GM19240 (cell line): ENCODE measurements at regions not wholly inside any gene's neighbourhood (a gene's known extent, or its start where the extent isn't known, plus 50 kb on each side); places are given as distances from the start of the nearest gene placed in this dataset.

ENCODE experiments used
- DNase-seq: peaks from one replicate; pipeline ENCODE4 v3.0.0; 2011; ENCODE audit warnings: low spot score; ENCODE audit not compliant: insufficient read length

DNA sequence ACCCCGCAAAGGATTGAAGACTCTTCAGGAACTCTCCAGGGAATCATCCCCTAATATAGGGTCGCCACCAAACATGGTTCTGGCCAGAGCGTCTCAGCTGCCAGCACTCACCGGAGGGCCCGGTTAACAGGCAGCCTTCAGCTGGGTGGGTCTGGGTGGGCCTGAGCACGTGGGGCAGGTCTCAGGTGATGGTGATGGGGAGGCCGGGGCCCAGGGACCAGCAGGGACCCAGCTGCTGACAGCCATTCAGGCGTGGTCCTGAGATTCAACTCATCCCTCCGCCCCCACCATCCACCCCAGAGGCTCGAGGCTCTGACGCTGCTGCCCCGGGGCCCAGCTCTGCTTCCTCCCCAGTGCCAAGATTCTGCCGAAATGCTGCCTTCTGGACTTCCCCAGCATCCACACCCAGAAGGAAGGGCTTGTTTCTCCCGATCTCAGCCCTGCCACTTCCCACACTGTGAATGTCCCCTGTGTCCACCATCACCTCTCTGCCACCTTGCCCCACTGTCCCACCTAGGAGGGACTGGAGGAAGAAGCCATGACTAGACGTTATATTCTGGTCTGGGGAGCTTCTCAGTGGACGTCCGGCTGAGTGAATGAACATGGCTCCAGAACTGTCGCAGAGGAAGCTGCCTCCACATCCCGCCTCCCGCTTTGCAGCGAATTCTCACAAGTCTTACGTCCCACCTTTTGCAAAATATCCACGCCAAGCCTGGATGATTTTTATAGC is 294.2 kb upstream of the SALL3 start:
- DNase-seq = no peak

DNA sequence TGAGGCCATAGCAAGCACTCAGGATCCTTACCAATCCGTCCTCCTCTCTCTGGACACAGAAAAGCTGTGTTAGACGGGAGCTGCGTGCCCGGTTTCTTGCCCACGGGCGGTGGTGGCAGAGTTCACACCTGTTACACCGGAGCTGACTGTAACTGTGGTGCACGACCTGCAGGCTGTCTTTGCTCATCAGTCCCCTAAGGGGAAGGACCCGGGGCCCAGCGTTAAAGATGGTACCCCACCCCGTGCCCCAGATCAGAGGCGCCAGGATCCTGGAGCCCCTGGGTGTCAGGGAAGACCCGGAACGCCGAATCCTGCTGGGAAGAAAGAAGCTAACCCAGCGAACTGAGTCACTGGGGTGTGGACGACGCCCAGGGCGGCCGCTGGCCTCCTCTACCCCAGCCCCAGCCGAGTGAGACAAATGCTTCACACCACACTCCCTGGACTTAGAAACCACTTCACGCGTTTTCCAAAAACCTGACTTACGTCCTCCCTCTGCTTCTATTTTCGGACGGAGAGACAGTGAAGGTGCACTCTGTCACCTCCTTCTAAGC is 293.6 kb upstream of the SALL3 start:
- no peak for DNase-seq

DNA sequence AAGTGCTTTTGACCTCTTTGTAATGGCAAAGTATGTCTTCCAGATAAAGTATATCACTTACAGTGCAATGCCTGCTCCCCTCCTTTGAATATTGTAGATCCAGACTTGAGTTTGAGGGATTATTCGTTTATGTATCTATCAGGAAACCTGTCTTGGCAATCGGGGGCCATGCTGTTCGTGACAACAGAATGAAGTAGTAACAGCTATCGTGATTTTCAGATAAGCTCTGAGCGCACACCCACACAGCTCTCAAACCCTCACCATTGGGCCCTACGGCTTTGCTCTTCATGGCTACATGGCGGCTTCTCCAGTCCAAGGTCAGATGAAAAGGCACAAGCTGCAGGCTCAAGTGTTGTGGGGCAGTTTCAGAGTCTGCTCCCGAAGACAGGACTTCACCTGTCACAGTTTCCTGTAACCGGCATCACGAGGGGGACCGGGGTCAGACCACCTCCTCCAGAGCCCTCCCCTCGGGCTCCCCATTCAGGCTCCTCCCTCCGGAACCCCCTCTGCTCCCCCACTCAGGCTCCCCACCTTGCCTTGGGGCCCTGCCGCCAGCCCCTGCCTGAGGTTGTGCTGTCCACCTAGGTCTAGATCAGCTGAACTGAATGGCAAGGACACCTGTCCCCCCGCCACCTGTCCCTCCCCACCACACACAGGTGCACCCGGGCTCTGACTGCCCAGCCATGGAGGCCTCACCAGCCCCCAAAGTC is 292.5 kb upstream of the SALL3 start:
- no peak for DNase-seq

DNA sequence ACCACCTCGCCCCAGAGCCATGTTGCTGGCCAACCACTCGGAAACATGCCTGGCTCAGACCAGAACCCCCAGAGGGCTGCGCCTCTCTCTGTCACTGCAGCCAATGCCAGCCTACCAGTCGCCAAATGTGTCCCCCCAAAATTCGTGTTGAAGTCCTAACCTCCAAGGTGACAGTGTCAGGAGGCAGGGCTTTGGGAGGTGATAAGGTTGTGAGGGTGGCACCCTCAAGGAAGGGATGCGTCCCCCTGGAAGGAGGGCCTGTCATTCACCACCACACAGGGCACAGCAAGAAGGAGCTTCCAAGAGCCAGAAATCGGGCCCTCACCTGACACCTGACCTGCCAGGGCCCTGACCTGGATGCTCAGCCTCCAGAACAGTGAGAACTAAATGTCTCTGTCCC is 291.9 kb upstream of the SALL3 start:
- DNase-seq = no peak

DNA sequence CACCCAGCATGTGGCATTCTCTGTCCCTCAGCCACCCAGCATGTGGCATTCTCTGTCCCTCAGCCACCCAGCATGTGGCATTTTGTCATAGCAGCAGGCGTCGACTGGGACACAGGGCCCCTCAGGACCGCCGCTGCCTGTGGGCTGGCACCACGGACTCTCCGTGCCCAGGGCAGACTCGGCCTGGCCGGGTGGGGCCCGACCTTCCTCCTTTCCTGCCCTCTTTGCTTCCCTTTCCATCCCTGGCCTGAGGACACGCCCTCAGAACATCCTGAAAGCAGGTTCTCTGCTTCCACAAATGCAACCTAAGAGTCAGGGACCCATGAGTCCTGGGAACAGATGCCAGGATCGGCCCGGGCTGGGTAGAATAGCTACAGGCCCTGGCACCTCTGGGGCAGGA is 291.4 kb upstream of the SALL3 start:
- DNase-seq = no peak

DNA sequence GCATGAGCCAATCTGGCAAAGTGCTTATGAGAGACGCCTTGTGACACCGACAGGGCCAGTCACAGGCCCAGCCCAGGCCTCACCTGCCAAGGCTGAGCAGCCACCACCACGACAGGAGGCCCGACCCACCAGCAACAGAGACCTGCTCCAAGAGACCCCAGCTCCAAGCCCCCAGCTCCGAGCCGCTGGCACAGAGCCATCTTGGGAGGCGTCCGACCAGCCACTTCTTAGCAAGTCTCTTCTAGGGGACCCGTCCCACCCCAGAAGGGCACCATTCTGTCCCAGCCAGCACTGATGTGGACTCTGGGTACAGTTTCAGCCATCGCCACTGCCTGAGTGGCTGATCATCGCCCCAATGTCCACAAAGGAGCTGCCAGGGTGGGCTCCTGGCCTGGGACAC is 290.7 kb upstream of the SALL3 start:
- DNase-seq = no peak

DNA sequence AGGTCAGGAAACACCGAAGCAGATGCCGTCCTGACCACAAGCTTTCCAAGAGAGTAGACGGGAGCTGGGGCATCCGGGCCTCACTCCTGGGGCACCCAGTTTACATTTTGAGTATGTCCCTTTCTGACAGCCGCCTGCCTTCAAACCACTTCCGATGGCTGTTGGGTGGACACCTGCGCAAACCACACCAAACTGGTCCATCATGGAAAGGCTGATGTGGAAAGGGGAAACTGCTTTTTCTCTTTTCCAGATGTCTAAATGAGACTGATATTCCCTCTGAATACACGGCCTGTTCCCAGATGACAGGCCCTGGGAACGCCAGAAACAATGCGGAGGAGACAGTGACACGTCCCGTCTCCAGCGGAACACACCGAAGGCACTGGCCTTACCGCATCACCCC is 290.0 kb upstream of the SALL3 start:
- no peak for DNase-seq

DNA sequence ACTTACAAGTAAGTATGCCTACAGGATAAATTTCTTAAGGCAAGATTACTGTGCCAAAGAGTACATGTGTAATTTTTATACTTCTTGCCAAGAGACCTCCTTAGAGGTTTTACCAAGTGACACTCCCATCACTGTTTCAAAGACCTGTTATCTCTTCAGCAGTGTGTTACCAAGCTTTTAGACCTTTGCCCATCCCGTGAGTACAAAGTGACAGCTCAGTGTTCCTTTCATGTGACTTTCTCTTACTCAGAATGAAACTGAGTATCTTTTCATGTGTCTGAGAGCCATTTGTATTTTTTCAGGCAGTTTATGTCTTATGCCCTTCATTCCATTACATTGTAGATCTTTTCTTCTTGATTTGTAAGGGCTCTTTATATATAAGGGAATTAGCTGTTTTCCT is 287.5 kb upstream of the SALL3 start:
- DNase-seq = no peak

DNA sequence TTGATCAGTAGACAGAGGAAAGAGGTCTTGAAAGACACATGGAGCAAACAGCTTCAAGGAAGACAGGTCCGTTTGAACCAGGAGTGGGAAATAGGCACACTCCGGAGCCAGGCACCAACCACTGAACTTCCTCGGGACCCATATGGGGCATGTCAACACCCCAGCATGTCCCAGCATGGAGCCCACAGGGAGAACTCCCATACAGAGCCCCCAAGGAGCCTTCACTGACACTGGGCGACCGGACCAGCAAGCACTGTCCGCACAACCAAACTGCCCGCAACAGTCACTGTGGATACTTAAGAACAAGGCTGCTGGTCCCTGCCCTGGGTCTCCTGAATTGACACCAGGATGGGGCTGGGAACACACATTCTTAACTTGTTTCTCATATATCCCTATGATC is 286.2 kb upstream of the SALL3 start:
- no peak for DNase-seq

DNA sequence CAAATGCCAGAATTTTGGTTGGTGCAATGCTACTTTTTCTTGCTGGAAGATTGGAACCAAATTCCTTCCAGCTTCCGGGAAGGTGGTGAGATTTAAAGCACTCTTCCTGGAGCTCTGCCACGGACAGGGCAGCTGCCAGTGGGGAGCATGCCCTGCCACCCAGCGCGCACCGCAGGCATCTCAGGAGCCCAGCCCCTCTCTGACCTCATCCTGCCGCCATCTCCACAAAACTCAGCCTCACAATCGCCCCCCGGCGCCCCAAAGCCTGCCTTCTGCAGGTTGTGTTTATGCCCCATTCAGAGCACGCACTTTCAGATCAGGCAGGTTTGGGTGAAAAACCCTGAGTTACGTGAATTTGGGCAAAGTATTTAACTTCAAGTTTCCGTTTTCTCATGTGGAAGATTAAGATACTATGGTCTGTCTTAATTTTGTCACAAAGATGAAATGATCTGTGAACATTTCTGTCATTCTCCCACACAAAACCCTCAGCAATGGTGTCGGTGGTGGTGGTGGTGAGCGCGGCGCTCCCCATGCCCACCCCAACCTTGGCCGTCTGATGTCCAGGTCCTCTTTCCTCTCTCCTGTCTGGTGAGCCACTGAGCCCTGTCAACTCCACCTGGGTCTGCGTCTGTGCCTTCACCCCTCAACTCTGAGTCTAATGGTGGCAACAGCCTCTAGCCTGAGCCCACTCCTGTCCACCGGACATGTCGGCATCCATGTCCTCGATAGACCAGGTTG is 282.8 kb upstream of the SALL3 start:
- no peak for DNase-seq

DNA sequence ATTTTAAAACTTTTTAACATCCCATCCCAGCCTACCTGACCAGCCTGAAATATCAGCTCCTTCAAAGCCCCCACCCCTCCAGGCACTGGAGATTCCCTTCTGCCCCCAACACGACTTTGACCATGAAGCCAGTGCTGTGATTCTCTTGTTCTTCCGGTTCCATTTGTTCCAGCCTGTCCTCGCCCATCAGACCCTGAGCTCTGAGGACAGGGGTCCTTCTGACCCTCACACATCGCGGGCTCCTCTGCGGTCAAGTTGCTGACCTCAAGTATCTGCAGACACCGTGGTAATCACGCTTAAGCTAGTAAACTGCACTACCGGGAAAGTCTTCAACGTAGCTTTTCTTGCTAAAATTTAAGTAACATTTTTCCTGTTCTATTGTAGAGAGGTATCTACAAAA is 282.2 kb upstream of the SALL3 start:
- no peak for DNase-seq

DNA sequence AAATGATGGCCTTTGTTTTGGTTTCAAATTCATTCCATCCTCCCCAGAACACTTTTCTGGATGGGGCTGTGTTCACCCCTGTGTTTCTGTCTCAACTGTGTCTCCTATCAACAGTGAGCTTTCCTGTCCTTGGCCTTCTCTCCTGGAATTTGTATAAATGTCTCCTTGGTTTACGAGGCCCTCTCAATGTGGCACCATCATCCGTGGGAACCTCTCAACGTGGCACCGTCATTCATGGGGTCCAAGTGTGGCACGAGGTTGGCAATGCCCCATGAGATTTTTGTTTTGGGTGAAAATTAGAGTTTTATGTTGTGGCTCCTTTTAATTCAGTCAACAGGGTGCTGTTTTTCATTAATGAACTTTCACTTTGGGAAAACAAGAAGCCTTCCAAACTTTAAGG is 280.7 kb upstream of the SALL3 start:
- no peak for DNase-seq

DNA sequence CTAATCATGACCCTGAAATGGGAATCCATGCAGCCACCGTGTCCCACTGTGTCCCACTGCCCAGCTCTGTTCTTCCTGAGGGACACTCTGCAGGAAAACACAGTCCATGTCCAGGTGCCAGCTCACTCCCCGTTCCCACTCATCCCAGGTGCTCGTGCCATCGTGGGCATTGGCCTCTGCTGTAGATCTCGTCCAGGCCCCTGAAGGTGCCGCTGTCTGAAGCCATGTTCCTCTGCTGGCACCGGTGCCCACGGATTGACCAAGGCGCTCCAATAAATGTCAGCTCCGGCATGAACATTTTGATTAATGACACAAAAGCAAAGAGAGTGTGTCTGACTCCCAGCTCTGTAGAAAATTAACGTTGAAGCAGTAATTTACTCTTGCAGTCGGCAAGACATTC is 280.1 kb upstream of the SALL3 start:
- no peak for DNase-seq

DNA sequence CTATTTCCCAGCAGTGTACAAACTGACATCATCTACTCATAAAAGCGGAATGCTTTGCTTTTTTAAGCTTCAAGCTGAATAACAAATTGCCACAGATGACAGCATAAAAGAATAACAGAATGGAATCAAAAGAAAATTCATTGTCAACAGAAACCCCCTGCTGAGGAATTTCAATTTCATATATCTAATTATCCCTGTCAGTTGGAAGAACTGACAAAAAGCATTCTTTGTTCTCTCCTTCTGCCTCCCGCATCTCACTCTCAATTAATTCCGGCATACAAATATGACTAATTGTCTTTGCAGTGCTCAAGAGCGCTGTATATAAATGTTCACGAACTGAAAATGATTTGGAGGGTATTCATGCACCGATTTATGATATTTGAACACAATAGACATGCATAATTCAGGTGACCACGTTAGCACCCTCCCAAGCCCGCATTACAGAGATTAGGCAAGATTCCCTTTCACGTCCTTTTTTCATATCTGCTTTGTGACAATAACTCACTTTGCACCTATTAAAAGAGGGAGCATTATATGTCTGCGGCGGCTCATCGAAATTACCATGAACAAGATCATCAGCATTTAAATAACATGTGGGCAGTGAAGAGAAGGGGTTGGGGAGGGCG is 277.7 kb upstream of the SALL3 start:
- no peak for DNase-seq

DNA sequence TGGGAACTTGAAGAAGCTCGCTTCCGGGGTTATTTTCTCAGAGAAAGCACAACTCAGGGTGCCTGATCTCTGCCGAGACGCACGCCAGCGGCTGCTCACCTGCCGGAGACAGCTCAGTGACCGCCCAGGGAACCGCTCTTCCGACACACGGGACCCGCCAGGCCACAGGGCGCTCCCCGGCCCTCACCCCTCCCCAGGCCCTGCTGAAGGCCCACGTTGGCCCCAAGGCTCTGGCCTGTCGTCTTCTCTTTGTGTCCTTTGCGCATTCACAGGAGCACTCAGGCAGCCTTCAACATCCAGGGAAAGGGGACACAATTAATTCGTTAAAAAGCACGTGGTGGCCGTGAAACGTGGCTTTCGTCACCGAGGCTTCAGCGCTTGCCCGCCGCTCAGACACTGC is 276.3 kb upstream of the SALL3 start:
- DNase-seq = no peak

DNA sequence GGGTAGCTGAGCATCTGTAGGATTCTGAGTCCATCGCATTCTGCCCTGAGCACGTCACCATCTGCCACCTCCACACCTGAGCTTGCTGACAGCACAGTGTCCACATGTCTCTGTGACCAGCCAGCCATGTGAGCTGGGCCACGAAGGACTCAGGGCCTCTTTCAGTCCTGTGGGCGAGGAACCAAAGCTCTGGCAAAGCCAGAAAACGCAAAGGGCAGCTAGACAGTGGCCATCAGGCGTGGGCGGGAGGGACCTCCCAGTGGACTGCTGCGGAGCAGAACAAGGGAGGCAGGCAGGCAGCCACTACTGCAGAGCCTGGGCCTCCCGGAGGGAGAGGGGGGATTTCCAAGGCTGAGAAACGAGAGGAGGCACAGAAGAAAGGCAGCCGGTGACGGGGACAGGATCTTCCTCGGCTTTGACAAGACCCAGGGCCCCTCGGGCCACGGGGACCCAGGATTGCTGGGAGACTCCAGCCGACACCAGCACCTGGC is 274.6 kb upstream of the SALL3 start:
- DNase-seq = no peak

DNA sequence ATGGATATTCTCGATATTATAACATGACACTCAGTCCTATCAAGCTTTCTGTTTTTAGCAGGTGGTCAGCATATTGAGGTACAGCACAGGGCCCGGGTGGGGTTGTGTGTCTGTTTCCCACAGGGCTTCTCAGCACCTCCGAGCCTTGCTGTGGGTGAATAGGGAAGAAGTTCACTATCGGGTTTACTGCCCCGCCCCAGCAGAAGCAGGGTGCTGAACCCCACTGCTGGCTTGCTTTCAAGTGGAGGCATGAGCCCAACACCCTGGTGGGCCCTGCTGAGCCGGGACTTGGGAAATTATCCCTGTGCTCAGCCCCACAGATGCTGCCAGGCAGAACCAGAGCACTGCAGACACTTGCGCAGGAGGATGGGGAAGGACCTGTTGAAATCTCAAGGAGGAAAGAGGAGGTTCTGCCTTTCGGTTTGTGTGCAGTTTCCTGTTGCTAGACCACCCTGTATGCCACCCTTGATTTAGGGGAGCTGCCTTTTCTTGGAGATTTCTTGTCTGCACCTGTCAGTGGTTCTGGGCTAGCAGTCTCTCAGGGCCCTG is 270.3 kb upstream of the SALL3 start:
- no peak for DNase-seq

DNA sequence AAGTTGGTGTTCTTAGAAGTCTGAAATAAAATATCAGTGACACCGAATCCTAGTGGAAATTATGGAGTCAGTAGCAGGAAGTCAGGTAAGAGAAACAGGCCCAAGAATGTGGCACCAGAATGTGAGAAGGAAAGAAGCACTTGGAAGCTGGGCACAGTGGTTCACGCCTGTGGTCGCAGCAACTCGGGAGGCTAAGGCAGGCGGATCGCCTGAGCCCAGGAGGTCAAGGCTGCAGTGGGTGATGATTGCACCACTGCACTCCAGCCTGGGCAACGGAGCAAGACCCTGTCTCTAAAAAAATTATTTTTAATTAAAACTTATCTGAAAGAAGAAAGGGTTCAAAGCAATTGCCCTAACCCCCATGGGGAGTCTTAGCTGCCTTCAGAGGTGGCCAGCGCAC is 268.3 kb upstream of the SALL3 start:
- no peak for DNase-seq

DNA sequence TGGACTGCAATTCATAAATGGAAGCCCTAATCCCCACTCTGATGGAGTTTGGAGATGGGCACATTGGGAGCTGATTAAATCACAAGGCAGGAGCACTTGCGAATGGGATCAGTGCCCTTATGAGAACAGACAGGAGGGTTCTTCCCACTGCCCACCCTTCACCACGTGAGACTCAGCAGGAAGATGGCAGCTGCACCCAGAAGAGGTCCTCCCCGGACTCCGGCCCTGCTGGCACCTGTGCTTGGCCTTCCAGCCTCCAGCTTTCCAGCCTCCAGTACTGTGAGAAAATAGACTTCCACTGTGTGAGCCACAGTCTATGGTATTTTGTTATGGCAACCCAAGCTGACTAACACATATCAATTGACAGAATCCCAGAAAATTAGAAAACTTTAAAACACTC is 267.6 kb upstream of the SALL3 start:
- DNase-seq = no peak

DNA sequence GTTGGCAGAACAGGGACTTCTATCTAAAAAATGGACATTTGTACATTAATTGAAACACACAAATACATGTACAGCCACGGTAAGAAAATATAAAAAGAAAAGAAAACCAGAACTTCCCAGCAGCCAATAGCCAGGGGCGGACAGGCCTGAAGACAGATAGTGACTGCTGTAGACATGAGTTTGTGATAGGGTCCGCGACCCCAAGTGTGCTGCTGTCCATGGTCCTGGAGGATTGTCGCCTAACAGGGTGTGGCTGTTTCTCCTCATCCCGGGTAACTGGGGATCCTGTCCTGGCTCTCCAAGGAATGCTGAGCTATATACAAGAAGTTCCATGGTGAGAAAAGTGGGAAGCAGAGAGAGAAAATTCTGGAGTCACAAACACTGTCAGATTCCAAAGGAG is 266.5 kb upstream of the SALL3 start:
- DNase-seq = no peak

DNA sequence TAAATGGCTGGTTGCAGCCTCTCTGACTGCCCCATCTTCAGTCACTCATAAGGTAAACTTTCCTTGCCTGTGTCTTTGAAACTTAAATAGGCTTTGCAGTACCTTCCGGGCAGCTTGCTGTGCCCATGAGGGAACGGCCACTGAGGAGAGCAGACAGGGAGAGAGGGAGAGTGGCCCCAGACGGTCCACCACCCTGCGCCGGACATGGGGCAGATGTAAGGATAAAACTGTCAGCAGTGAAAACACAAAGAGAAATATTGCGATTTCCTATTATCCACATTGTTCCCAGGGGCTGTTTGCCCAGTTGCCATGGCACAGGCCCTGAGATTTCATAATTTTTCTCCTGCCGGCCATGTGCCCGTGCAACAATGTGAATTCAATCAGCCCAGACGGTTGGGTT is 265.9 kb upstream of the SALL3 start:
- no peak for DNase-seq
